DOHH2 (cell line): ENCODE measurements at regions not wholly inside any gene's neighbourhood (a gene's known extent, or its start where the extent isn't known, plus 50 kb on each side); places are given as distances from the start of the nearest gene placed in this dataset.
"Not testable (repeated sequence)": the region's sequence is repeated elsewhere in the genome, so short reads cannot be mapped to it uniquely, and the experiment has no call there.

Experiments
- H3F3A ChIP-seq: fragments of 200-600 bp; sonication (generic), shearing (Covaris generic); 2 replicates; pipeline ENCODE4 v1.6.0; 2016; ENCODE audit warnings: antibody characterized with exemption, mild to moderate bottlenecking; ENCODE audit not compliant: control insufficient read depth, insufficient read depth
- H3K27ac ChIP-seq: fragments of 200-600 bp; sonication (generic); 2 replicates; pipeline ENCODE4 v1.5.1; 2014; ENCODE audit warnings: low read depth, mild to moderate bottlenecking, low read length, moderate library complexity
- H3K27me3 ChIP-seq: fragments of 200-600 bp; sonication (generic); 2 replicates; pipeline ENCODE4 v1.6.1; 2014; ENCODE audit warnings: mild to moderate bottlenecking, low read length, mixed read lengths; ENCODE audit not compliant: control insufficient read depth
- H3K36me3 ChIP-seq: fragments of 200-600 bp; sonication (generic); 2 replicates; pipeline ENCODE4 v1.6.1; 2014; ENCODE audit warnings: mild to moderate bottlenecking, low read length, moderate library complexity, mixed read lengths; ENCODE audit not compliant: control insufficient read depth
- H3K4me1 ChIP-seq: fragments of 200-600 bp; sonication (generic); 2 replicates; pipeline ENCODE4 v1.6.1; 2014; ENCODE audit warnings: mild to moderate bottlenecking, low read length, mixed read lengths; ENCODE audit not compliant: control insufficient read depth
- H3K4me2 ChIP-seq: fragments of 200-600 bp; sonication (generic); 2 replicates; pipeline ENCODE4 v1.6.0; 2014; ENCODE audit warnings: mild to moderate bottlenecking, low read length, moderate library complexity
- H3K4me3 ChIP-seq: fragments of 200-600 bp; sonication (generic); 2 replicates; pipeline ENCODE4 v1.5.1; 2014; ENCODE audit warnings: mild to moderate bottlenecking, low read length, mixed read lengths
- H3K79me2 ChIP-seq: fragments of 200-600 bp; sonication (generic); 2 replicates; pipeline ENCODE4 v1.6.1; 2014; ENCODE audit warnings: mild to moderate bottlenecking, low read length, mixed read lengths; ENCODE audit not compliant: control insufficient read depth
- H3K9me2 ChIP-seq: fragments of 200-600 bp; sonication (generic); replicated peaks from 2 replicates; pipeline ENCODE4 v1.6.1; 2014; ENCODE audit warnings: mild to moderate bottlenecking, low read length, mixed read lengths; ENCODE audit not compliant: control insufficient read depth
- H3K9me3 ChIP-seq: fragments of 200-600 bp; sonication (generic); 2 replicates; pipeline ENCODE4 v1.6.1; 2014; ENCODE audit warnings: antibody characterized with exemption, low read length, mixed read lengths; ENCODE audit not compliant: control insufficient read depth, insufficient read depth
- H4K20me1 ChIP-seq: fragments of 200-600 bp; sonication (generic); 2 replicates; pipeline ENCODE4 v1.6.0; 2014; ENCODE audit warnings: low read depth, mild to moderate bottlenecking, antibody characterized with exemption, low read length, moderate library complexity; ENCODE audit not compliant: control insufficient read depth, insufficient read depth
- CTCF ChIP-seq: fragments of 200-600 bp; sonication (generic); IDR thresholded peaks from one replicate; pipeline ENCODE4 v1.5.1; 2014; ENCODE audit warnings: antibody characterized with exemption, mild to moderate bottlenecking, low read depth, low read length; ENCODE audit not compliant: poor library complexity, severe bottlenecking
- EZH2phosphoT487 ChIP-seq: fragments of 200-600 bp; sonication (generic); IDR thresholded peaks from 2 replicates; pipeline ENCODE4 v1.6.1; 2017; ENCODE audit warnings: borderline replicate concordance, mild to moderate bottlenecking, antibody characterized with exemption, low read length, moderate library complexity, mixed read lengths

- TF ChIP-seq EZH2phosphoT487 (no peak), CTCF (no peak)
- Histone ChIP-seq H3K27ac (no peak overlapping the region), H3K9me2 (no peaks in the 10 kb centered on the region), H3K79me2 (no peaks in the 10 kb centered on the region), H3K36me3 (no peaks in the 10 kb centered on the region), H3K27me3 (no peaks in the 10 kb centered on the region), H3K4me3 (no peak overlapping the region), H3F3A (no peaks in the 10 kb centered on the region), H3K9me3 (peaks cover 5% of the 10 kb centered on the region; the same call in 1 of the 2 replicates), H4K20me1 (no peaks in the 10 kb centered on the region), H3K4me2 (no peak overlapping the region), H3K4me1 (no peaks in the 10 kb centered on the region)
These were observed 60.0 kb upstream of the PSME4 start for GRCh38 chr2:54030806-54031205.

- TF ChIP-seq CTCF (no peak), EZH2phosphoT487 (no peak)
- no peaks in the 10 kb centered on the region for H3K9me2 ChIP-seq
- H3K4me1 ChIP-seq: no peaks in the 10 kb centered on the region
- no peak overlapping the region for H3K27ac ChIP-seq
- no peaks in the 10 kb centered on the region for H3K27me3 ChIP-seq
- H3K36me3 ChIP-seq: no peaks in the 10 kb centered on the region
- no peaks in the 10 kb centered on the region for H3F3A ChIP-seq
- no peak overlapping the region for H3K4me3 ChIP-seq
- H3K4me2 ChIP-seq: no peak overlapping the region
- H3K9me3 ChIP-seq: peaks cover 5% of the 10 kb centered on the region; the same call in 1 of the 2 replicates
- H3K79me2 ChIP-seq: no peaks in the 10 kb centered on the region
- no peaks in the 10 kb centered on the region for H4K20me1 ChIP-seq
These were observed 59.6 kb upstream of the PSME4 start for GRCh38 chr2:54030396-54030741.

GRCh38 chr2:54029721-54030395 is 59.1 kb upstream of the PSME4 start:
- Histone ChIP-seq H3K9me2 (no peaks in the 10 kb centered on the region), H3K4me3 (no peak overlapping the region), H3K4me1 (no peaks in the 10 kb centered on the region), H3K27me3 (no peaks in the 10 kb centered on the region), H3K27ac (no peak overlapping the region), H3K4me2 (no peak overlapping the region), H3F3A (no peaks in the 10 kb centered on the region), H3K36me3 (no peaks in the 10 kb centered on the region), H4K20me1 (no peaks in the 10 kb centered on the region), H3K79me2 (no peaks in the 10 kb centered on the region), H3K9me3 (peaks cover 5% of the 10 kb centered on the region; the same call in 1 of the 2 replicates)
- TF ChIP-seq CTCF (no peak), EZH2phosphoT487 (no peak)

- H3K27me3 ChIP-seq, H3K36me3 ChIP-seq, H4K20me1 ChIP-seq, H3K4me3 ChIP-seq, H3F3A ChIP-seq, H3K27ac ChIP-seq, H3K9me2 ChIP-seq, H3K4me1 ChIP-seq, H3K4me2 ChIP-seq, H3K79me2 ChIP-seq, H3K9me3 ChIP-seq: not testable (repeated sequence)
These were observed 54.8 kb upstream of the PSME4 start for GRCh38 chr2:54025463-54026075.
